AG09309 (cell line): ENCODE measurements at regions not wholly inside any gene's neighbourhood (a gene's known extent, or its start where the extent isn't known, plus 50 kb on each side); places are given as distances from the start of the nearest gene placed in this dataset.

ENCODE experiments used
- DNase-seq: peaks from one replicate; pipeline ENCODE4 v3.0.0-alpha.2; 2010; ENCODE audit warnings: low read depth
- H3K4me3 ChIP-seq: 2 replicates; pipeline ENCODE4 v1.5.1; 2011; ENCODE audit warnings: mild to moderate bottlenecking, low read depth, low read length, moderate library complexity; ENCODE audit not compliant: control insufficient read depth
- CTCF ChIP-seq: IDR thresholded peaks from 2 replicates; pipeline ENCODE4 v1.5.1; 2011; ENCODE audit warnings: mild to moderate bottlenecking, low read depth, low read length, inconsistent platforms; ENCODE audit not compliant: insufficient read depth, control insufficient read depth; ENCODE audit errors: missing control alignments

DNA sequence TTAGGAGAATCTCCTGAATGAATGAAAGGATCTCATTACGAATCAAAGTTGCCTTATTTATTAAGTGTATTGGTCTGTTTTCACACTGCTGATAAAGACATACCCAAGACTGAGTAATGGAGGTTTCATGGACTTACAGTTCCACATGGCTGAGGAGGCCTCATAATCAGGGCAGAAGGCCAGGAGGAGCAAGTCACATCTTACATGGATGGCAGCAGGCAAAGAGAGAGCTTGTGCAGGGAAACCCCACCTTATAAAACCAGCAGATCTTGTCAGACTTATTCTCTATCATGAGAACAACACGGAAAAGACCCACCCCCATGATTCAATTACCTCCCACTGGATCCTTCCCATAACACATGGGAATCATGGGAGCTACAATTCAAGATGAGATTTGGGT lies 785.2 kb upstream of the POU3F3 start:
- H3K4me3 ChIP-seq = no peak overlapping the region
- TF ChIP-seq CTCF = no peak
- DNase-seq = no peak

- no peak overlapping the region for H3K4me3 ChIP-seq
- TF ChIP-seq CTCF = no peak
- DNase-seq = no peak
These were observed 776.3 kb upstream of the POU3F3 start for GRCh38 chr2:104077573-104077972.

GRCh38 chr2:104078431-104079157 lies 775.3 kb upstream of the POU3F3 start:
- DNase-seq = no peak
- TF ChIP-seq CTCF = no peak
- H3K4me3 ChIP-seq = no peak overlapping the region

GRCh38 chr2:104088745-104089144 lies 765.2 kb upstream of the POU3F3 start:
- no peak overlapping the region for H3K4me3 ChIP-seq
- no peak for DNase-seq
- no peak for TF ChIP-seq CTCF

- no peak overlapping the region for H3K4me3 ChIP-seq
- no peak for DNase-seq
These were observed 763.5 kb upstream of the POU3F3 start for GRCh38 chr2:104090407-104090806.

GRCh38 chr2:104091894-104092293 lies 762.0 kb upstream of the POU3F3 start:
- DNase-seq = no peak
- no peak overlapping the region for H3K4me3 ChIP-seq
- TF ChIP-seq CTCF = no peak

More at GRCh38 chr2:104090407-104090806, 763.5 kb upstream of the POU3F3 start:
- TF ChIP-seq CTCF = no peak

DNA sequence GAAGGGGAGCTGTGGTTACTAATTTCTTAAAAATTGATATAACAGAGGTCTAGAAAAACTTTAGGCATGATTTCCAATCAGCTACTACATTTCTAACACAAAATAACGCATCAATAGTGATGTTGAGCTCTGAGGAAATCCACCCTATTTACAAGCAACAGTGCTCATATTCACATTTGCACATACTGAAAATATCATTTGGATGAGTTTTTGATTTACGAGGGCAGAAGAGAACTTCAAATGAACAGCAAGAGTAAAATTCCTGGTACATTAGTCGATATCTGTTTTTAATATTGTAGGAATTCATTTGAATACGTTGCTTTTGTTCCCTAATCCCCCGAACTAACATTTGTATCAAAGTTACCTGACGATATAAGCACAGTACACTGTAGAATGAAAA lies 761.0 kb upstream of the POU3F3 start:
- no peak for TF ChIP-seq CTCF
- H3K4me3 ChIP-seq = no peak overlapping the region
- DNase-seq = no peak
